ENCODE measurements at regions not wholly inside any gene's neighbourhood (a gene's known extent, or its start where the extent isn't known, plus 50 kb on each side); places are given as distances from the start of the nearest gene placed in this dataset.

DNA sequence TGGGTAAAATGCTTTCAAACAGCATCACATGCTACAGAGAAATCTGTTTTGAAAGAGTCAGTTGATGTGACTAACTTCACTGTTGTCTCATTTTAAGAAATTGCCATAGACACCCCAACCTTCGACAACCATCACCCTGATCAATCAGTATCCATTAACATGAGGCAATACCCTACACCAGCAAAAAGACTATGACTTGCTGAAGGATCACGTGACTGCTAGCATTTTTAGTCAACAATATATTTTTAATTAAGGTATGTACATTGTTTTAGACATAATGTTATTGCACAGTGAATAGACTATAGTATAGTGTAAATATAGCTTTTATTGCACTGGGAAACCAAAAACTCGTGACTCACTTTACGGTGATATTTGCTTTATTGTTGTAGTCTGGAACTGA lies 200.0 kb upstream of the ARHGAP24 start:
- intact Hi-C loops (cut with DNase I; ENCODE audit: low total_unique reads), result no loop called here
- no peak for TF ChIP-seq POLR2A (IDR thresholded peaks at IDR 0.05)
- no peak for TF ChIP-seq EP300 (IDR thresholded peaks at IDR 0.05)
- TF ChIP-seq POLR2AphosphoS5 (IDR thresholded peaks at IDR 0.05), result no peak
- TF ChIP-seq, protein P1, sequence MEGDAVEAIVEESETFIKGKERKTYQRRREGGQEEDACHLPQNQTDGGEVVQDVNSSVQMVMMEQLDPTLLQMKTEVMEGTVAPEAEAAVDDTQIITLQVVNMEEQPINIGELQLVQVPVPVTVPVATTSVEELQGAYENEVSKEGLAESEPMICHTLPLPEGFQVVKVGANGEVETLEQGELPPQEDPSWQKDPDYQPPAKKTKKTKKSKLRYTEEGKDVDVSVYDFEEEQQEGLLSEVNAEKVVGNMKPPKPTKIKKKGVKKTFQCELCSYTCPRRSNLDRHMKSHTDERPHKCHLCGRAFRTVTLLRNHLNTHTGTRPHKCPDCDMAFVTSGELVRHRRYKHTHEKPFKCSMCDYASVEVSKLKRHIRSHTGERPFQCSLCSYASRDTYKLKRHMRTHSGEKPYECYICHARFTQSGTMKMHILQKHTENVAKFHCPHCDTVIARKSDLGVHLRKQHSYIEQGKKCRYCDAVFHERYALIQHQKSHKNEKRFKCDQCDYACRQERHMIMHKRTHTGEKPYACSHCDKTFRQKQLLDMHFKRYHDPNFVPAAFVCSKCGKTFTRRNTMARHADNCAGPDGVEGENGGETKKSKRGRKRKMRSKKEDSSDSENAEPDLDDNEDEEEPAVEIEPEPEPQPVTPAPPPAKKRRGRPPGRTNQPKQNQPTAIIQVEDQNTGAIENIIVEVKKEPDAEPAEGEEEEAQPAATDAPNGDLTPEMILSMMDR (IDR thresholded peaks at IDR 0.05), result no peak
- no peak for DNase-seq
- Histone ChIP-seq H3K9me3 (peaks cover 0 to 10% (median 4%) of the 10 kb centered on the region in 4 donors), H3K4me1 (no peaks in the 10 kb centered on the region), H3K27ac (no peak overlapping the region), H3K36me3 (no peaks in the 10 kb centered on the region), H3K4me3 (no peak overlapping the region), H3K27me3 (no peaks in the 10 kb centered on the region)
- WGBS, 5 donors, result 85 to 89% (median 85%) methylated on average over 4 of the region's 4 CpGs

DNA sequence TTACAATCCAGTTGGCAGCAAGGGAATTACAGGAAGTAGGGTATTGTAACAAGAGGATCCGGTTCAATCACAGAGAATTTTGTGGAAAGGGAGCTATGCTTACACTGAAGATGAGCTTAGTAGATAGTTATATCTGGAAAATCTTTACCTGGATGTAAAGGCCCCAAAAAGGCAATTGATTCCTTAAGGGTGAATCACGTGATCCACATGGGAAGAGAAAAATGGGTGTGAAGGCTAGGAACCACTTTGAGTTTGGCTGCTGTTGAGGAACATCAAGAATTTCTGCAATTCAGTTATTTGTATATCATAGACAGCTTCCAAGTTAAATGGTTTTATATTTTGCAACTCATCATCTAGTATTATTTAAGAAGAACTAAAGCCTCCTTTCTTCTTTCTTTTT lies 194.0 kb upstream of the ARHGAP24 start:
- Histone ChIP-seq H3K27ac (no peak overlapping the region), H3K36me3 (no peaks in the 10 kb centered on the region), H3K4me3 (no peak overlapping the region), H3K4me1 (no peaks in the 10 kb centered on the region), H3K9me3 (no peaks in the 10 kb centered on the region), H3K27me3 (no peaks in the 10 kb centered on the region)
- no peak for TF ChIP-seq POLR2AphosphoS5 (IDR thresholded peaks at IDR 0.05)
- TF ChIP-seq, protein P1 (IDR thresholded peaks at IDR 0.05), result no peak
- TF ChIP-seq POLR2A (IDR thresholded peaks at IDR 0.05), result no peak
- no peak for TF ChIP-seq EP300 (IDR thresholded peaks at IDR 0.05)
- no peak for DNase-seq
- WGBS, 5 donors, result 68 to 84% (median 77%) methylated on average over 2 of the region's 2 CpGs
- intact Hi-C loops (cut with DNase I; ENCODE audit: low total_unique reads), result no loop called here

DNA sequence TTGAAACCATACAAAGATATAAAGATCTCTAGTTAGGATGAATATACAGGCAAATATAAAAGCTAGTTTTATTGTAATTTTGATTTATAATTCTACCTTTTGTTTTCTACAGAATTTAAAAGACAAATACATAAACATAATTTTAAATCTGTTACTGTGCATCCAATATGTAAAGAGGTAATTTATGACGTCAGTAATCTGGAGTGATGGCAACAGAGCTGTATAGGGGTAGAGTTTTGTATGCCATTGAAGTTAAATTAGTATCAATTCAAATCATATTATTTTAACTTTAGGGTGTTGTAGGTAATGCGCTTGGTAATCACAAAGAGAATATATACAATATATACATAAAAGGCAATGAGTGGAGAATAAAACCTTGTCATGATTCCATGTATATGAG lies 183.7 kb upstream of the ARHGAP24 start:
- no peak overlapping the region for H3K27ac ChIP-seq
- TF ChIP-seq EP300 (IDR thresholded peaks at IDR 0.05), result no peak
- TF ChIP-seq, protein P1 (IDR thresholded peaks at IDR 0.05), result no peak
- TF ChIP-seq POLR2A (IDR thresholded peaks at IDR 0.05), result no peak
- no peak for TF ChIP-seq POLR2AphosphoS5 (IDR thresholded peaks at IDR 0.05)
- 69 to 94% (median 90%) methylated on average over 2 of the region's 2 CpGs for WGBS, 5 donors
- H3K4me3 ChIP-seq, result no peak overlapping the region
- H3K4me1 ChIP-seq, result no peaks in the 10 kb centered on the region
- H3K36me3 ChIP-seq, result no peaks in the 10 kb centered on the region
- no peaks in the 10 kb centered on the region for H3K27me3 ChIP-seq
- peaks cover 0 to 29% (median 7%) of the 10 kb centered on the region in 4 donors for H3K9me3 ChIP-seq
- intact Hi-C loops (cut with DNase I; ENCODE audit: low total_unique reads), result no loop called here
- DNase-seq, result no peak

DNA sequence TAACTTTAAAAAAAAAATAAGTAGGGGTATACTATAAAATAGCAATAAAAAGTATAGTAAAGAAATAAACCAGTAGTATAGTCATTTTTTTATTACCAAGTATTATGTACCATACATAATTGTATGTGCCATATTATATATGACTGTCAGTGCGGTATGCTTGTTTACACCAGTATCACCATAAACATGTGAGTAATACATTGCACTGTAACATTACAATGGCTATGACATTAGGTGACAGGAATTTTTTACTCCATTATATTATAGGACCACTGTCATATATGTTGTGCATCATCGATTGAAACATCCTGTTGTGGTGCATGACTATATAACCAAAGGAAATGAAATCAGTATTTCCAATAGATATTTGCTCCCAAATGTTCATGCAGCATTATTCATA lies 176.9 kb upstream of the ARHGAP24 start:
- intact Hi-C loops (cut with DNase I; ENCODE audit: low total_unique reads), result no loop called here
- Histone ChIP-seq H3K4me1 (no peaks in the 10 kb centered on the region), H3K4me3 (no peak overlapping the region), H3K9me3 (peaks cover 0 to 4% (median 0%) of the 10 kb centered on the region in 4 donors), H3K27me3 (no peaks in the 10 kb centered on the region), H3K27ac (no peak overlapping the region), H3K36me3 (no peaks in the 10 kb centered on the region)
- 94 to 99% (median 96%) methylated on average over 2 of the region's 2 CpGs for WGBS, 5 donors
- DNase-seq, result no peak
- no peak for TF ChIP-seq POLR2A (IDR thresholded peaks at IDR 0.05)
- no peak for TF ChIP-seq POLR2AphosphoS5 (IDR thresholded peaks at IDR 0.05)
- TF ChIP-seq EP300 (IDR thresholded peaks at IDR 0.05), result no peak

DNA sequence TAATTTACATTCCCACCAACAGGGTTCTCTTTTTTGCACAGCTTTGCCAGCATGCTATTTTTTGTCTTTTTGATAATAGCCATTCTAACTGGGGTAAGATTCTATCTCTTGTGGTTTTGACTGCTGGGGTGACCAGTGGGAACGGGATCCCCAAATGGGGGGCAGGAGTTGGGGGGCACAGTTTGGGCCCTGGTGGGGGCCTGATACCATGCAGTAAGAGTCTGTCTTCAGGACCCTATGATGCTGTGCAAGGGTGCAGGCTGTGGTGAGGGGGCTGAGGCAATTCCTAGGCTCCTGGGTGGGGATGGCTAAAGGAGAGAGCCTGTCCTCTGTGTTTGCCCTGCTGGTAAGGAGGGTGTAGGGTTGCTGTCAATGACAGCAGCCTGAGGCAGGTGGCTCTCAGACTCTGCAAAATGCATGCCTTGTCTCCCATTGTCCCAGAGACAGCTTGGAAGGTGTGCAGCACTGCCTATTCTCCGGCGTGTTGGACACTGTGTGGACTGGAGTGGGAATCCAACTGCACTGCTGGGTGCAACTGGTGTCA lies 172.7 kb upstream of the ARHGAP24 start:
- DNase-seq, result no peak

More for the DNA sequence above, 172.7 kb upstream of the ARHGAP24 start:
- no peak overlapping the region for H3K4me3 ChIP-seq
- 69 to 87% (median 82%) methylated on average over 1 to 3 of the region's 3 CpGs for WGBS, 5 donors
- intact Hi-C loops (cut with DNase I; ENCODE audit: low total_unique reads), result no loop called here
- no peaks in the 10 kb centered on the region for H3K27me3 ChIP-seq
- H3K36me3 ChIP-seq, result no peaks in the 10 kb centered on the region
- H3K27ac ChIP-seq, result no peak overlapping the region
- TF ChIP-seq EP300 (IDR thresholded peaks at IDR 0.05) (no peak), POLR2A (IDR thresholded peaks at IDR 0.05) (no peak), POLR2AphosphoS5 (IDR thresholded peaks at IDR 0.05) (no peak)
- H3K9me3 ChIP-seq, result no peaks in the 10 kb centered on the region
- H3K4me1 ChIP-seq, result no peaks in the 10 kb centered on the region

Data from stomach (tissue), 8 donors.